ENCODE measurements at regions not wholly inside any gene's neighbourhood (a gene's known extent, or its start where the extent isn't known, plus 50 kb on each side); places are given as distances from the start of the nearest gene placed in this dataset.
"Not testable (repeated sequence)": the region's sequence is repeated elsewhere in the genome, so short reads cannot be mapped to it uniquely, and the experiment has no call there.

DNA sequence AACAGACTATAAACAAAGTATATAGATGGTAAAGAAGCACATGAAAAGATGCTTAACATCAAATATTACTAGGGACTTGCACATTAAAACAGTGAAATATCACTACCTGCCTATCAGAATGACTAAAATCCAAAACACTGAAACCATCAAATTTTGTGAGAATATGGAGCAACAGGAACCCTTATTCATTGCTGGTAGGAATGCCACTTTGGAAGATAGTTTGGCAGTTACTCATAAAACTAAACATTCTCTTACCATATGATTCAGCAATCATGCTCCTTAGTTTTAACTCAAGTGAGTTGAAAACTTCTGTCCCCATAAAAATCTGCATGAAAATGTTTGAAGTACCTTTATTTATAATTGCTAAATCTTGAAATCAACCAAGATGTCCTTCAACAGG lies 297.6 kb downstream of the DAD1 start:
- DNase-seq = no peak

DNA sequence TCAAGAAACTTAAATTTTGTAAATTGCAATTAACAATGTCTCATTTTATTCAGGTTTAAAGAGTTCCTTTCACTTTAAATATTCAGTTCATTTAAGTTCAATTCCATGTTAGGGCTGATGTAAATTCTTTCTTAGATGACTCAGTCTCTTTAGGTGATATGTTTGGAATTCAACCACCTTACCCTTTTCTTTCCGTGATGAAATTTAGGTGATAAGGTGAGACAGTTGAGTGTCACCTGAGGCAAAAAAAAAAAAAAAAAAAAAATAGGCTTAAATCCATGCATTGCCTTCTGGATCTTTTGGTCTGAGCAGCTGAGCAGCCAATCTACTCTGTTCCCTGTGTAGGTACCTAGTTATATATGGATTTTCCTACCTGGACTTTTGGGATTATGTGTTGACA lies 299.5 kb downstream of the DAD1 start:
- DNase-seq = no peak

DNA sequence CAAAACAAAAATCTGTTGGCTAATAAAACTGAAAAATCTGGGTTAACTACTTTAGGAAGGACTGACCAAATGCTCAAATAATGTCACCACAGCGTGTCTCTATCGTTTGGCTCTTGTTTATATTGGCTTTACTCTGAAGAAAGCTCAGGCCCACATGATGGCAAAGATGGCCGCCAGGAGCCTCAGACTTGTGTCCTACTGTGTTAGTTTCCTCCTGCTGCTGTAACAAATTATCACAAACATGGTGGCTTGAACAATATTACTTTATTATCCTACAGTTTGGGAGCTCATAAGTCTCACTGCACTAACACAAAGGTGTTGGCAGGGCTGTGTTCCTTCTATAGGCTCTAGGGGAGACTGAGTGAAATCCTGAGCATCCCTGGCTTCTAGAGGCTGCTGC lies 303.0 kb downstream of the DAD1 start:
- DNase-seq = no peak

DNA sequence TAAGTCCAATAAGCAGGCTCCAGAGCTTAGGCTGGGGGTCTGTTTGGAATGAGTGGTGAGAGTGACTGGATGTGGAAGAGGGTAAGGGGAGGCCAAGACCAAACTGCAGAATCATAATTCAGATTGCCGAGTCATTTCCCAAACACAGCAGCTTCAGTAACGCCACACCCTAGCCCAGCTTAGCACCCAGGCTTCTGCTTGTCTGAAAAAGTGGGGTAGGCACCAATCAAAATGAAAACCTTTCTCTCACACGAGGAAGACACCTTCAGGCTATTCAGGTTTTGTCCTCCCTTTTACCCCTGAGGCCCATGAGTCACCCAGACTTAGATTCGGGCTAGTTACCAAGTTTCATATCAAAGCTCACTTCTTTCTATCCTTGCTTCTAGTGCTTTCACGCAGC lies 306.1 kb downstream of the DAD1 start:
- no peak for DNase-seq

DNA sequence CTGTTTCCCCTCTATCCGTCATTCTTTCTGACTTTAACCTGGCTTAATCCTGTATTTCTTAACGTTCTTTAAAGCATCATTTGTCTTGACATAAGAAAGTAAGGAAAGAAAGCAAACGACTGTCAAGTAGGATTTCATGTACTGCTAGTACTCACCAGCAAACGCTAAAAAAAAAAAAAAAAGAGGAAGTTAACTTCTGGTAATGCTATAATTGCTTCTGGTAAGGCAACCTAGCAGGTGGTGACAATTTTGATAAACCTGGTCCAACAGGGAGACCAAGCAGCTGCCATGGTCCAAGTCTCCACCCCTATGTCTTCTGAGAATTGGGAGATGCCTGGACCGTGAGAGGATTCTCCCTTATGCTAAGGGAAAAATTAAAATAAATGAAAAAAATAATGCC lies 306.6 kb downstream of the DAD1 start:
- no peak for DNase-seq

DNA sequence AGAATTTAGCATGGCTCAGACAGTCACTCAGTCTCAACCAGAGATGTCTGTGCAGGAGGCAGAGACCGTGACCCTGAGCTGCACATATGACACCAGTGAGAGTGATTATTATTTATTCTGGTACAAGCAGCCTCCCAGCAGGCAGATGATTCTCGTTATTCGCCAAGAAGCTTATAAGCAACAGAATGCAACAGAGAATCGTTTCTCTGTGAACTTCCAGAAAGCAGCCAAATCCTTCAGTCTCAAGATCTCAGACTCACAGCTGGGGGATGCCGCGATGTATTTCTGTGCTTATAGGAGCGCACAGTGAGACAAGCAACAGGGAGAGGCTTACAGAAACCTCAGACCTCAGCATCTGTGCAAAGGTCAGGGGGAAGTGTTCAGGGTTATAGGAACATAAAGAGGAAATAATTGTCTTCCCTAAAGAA lies 307.6 kb downstream of the DAD1 start:
- DNase-seq = not testable (repeated sequence)

DNA sequence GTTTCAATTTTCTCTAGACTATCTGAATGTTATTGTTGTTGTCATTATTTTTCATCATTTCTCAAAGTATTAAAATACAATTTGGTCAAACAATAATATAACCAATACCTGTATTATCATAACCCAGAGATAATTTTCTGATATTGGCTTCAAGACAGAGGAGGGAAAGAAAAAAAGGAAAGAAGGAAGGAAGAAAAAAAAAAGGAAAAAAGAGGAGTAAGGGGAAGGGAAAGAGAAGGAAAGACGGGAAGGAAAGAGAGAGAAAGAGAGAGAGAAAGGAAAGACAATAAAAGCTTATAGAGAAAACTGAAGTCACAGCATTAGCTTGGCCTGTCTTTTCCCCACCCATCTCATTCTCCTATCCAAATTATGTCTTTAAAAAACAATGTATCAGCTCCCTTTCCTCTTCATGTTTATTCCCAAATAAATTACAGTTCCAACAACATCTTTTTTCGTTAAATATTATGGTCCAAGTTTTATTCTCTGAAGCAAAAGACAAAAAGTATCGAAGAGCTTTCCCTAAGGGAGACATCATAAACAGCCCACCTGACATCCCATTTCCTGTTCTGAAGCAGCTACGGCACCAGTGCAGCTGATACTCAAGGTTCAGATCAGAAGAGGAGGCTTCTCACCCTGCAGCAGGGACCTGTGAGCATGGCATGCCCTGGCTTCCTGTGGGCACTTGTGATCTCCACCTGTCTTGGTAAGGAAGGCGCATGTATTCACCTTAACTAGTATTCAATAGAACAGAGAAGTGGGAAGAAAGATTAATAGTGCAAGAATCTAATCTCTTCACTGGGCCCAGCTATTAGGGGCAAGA lies 308.3 kb downstream of the DAD1 start:
- DNase-seq = no peak

DNA sequence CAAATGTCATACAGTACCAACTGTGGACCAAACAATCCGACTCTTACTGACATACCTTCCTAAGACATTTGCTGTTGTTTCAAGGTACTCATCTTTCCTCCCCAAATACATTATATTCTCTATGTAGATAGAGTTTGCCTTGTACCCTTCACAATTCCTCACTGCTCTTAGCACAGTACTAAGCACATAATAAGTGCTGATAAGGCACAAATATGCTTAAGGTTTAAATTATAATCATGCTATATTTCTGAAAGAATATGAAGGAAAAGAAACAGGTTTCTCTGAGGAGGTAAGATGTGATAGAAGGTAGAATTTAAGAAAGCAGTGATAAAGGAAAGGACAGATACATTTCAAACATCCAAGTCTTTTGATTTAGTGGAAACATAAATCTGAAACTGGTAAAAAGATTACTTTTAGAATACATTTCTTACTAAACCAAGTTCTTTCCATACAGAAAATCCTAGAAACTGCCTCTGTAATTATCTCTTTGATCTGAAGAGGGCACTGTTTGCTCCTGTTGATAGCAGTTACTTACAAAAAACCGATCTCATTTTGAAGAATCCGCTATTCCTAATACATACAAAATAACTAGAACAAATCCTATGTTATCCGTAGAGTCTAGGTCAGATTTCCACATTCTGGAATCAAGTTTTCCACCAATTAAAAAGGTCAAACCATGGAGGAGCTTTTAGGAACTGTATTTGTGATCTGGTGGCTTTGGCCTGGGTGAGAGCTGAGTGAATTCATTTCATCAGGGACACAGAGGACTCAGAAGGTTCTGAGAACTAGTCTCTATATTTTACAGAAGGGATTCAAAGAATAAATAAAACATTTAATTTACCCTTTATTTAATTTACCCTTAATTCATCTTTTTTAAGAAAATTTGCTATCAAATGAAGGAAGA lies 311.9 kb downstream of the DAD1 start:
- DNase-seq = no peak

DNA sequence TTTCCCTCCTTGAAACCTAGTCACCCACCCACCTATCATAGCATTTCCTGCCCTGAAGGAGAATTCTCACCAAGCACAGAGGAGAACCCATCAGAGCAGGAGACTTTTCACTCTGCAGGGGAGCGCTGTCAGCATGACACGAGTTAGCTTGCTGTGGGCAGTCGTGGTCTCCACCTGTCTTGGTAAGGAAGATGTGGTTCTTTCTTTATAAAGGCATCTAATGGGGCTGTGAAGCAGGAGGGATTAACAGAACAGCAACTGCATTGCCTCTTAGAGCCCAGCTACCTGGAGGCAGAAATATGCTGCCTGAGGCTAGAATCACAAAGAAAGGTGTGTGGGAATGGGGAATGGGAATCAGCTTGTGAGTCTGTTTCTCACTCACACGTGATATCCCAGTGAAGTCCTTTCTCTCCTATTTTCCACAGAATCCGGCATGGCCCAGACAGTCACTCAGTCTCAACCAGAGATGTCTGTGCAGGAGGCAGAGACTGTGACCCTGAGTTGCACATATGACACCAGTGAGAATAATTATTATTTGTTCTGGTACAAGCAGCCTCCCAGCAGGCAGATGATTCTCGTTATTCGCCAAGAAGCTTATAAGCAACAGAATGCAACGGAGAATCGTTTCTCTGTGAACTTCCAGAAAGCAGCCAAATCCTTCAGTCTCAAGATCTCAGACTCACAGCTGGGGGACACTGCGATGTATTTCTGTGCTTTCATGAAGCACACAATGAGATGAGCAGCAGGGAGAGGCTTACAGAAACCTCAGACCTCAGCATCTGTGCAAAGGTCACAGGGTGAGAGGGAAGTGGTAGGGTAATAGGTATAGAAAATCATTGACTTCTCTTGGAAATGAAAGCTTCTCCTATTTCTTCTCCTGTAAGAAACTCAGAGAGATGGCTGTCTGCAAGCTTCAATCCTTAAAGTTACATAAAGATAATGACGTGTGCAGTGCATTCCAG lies 316.9 kb downstream of the DAD1 start:
- no peak for DNase-seq

DNA sequence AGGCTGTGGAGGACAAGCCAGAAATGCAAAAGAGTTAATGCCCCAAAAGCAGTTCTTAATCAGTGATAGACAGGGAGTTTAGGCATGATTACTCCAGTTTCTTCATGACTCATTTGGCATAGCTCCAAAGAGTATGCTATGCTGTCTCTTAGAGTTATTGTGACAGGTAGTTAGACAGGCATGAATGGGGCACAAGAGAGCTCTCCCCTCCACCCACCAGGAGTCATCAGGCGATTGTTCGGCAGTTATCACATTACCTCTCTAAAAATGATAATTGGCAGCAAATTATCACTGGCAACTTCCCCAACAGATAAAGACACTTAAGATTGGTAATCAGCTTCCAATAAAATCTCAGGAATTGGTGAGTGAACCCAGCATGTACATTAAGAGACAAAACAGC lies 320.1 kb downstream of the DAD1 start:
- no peak for DNase-seq

DNA sequence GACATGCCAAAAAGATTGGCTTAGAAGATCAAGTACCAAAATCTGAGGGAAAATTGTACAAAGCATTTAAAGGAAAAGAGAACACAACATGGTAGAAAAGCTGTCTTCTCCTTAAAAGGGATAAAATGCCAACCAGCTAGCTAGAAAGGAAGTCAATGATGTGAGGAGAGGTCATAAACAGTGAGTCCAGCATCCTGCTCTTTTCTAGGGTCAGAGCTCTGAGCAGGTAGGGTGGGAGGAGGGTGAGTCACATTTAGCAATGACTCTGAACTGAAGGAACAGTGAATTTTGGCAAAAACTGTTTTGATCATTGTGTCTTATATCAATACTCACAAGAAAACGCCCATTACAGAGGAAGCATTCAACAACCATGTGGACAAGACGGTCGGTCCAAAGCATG lies 322.3 kb downstream of the DAD1 start:
- no peak for DNase-seq

DNA sequence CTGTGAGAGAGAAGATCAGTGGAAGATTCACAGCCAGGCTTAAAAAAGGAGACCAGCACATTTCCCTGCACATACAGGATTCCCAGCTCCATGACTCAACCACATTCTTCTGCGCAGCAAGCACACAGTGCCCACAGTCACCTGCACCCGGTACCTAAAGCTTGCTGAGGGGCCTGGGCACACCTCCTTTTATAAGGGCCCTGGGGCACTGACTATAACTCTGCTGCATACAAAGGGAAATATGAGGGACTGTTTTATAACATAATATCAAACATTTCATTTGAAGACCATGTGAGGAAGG lies 322.9 kb downstream of the DAD1 start:
- DNase-seq = no peak

DNA sequence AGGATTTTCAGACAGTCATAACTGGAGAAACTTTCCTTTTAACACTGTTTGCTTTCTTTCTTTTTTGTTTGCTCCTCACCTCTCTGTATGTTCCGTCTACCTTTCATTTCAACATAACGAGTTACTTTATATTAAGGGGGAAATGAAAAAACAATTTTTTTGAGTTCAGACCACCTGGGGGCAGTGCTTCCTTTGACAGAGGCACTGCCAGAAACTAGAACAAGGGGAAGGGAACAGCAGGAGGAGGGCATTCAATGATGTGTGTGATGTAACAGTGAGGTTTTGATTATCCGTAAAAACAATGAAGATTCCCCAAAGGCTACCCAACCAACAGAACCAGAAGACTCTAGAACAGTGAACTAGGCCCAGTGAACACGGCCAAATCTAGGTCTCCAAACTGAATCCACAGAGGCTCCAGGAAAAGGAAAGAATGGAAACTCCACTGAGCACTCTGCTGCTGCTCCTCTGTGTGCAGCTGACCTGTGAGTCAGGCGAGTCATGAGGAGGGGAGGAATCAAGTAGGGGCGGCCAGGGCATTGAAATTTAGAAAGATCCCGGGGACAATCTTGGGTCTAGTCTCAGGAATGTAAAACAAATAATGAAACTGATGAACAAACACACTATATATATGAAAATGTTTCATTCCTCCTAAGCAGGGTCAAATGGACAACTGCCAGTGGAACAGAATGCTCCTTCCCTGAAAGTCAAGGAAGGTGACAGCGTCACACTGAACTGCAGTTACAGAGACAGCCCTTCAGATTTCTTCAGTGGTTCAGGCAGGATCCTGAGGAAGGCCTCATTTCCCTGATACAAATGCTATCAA lies 323.5 kb downstream of the DAD1 start:
- DNase-seq = no peak

DNA sequence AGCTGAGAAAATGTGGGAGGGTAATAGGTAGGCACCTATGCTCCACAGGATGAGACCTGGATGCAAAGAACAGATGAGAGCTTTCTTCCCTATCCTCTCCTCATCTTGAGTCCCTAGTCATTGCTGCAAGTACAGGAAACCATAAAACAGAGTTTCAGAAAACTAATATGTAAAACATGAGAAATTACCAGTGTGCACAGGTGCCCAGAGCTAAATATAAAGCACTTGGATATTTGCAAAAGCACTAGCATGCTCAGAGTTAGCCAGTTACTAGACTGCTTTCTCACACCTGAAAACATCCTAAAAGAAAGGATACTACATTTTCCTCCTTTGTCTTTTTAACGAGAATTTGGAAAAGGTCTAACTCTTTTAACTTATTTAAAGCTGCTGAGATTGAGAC lies 324.3 kb downstream of the DAD1 start:
- no peak for DNase-seq

DNA sequence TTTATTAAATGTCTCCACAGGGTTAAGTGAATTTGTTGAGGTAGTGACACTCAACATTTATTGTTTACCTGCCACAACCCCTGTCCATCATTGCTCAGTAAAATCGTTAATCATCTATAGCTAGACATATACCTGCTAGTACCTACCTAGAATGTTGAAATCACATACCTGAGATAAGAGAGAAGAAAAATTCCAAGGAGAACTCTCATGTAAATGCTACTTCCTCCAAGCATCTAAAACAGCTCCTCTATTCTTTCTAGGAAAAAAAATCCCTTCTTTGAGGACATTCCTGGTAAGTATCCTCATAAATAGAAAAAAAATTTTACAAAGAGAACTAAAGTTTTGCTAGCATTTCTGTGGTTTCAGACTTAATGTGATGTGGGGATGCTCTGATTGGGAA lies 325.1 kb downstream of the DAD1 start:
- no peak for DNase-seq

DNA sequence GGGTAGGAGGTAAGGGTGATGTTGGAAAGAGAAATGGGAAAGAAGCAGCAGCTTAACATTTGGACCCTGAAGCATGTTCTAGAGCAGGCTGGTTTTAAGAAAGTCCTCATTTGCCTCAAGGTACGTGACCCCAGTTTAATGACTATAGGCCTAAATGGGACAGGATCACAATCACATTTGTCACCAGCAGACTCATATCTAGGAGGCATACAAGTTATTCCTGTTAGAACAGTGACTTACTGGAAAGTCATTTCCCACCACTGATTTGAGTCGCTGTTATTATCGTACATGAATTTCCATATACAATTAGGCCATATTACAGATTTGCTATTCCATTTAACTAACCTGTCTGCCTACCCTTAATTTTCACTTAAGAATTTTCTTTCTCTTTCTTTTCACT lies 326.1 kb downstream of the DAD1 start:
- no peak for DNase-seq

DNA sequence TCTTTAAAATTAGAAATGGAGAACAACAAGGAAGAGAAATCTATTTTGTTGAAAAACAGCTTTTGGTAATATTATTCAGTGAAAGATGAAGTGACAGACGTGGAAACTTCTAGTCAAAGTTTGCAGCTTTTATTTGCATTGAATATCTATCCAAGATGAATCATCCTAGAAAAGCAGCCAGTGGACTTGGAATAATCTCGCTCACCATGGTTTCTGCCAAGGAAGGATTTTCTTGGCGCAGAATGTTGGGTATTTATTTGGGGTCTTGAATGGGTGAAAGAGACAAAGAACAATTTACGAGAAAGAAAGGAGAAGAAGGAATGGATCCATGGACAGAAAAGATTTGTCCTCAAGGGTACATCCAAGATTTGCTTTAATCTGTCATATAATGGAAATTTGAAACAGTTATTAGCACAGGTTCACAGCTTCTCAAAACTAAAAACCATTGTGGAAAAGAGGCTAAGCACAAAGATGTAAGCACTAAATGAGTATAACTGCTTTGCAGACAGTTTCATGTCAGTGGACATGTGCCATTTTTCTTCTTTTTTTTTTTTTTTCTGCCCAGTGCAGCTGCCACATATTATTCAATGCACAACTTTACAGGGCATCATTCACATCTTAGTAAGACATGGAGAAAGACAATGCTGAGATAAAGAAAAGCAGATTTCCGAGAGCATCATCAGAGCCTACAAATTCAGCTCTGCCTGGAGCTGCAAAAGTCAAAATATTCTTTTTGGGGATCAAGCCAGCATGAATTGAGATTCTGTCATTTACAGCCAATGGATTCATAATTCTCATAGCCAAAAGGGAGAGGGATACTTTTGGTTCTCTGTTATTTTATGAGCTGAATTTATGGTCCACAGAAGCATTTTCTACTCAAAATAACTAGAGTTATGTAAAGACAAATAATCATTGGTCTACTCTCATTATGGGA lies 333.7 kb downstream of the DAD1 start:
- no peak for DNase-seq

DNA sequence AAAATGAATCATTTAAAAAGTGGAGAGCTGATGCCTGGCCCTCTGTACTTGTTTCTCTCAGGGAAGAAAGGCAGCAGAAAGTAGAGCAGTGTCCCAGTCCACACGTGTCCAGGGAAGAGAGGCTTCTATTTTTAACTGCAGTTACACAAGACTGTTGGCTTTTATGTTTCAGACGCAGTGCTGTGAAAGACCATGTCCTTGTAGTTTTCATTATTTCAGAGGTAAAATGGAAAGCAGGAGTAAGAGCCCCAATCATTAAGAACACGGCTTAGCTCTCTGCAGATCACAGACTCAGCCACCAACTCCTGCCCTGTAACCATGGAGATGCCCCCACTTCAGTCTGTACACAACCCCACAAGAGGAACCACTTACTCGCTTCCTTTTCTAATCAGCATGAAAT lies 336.3 kb downstream of the DAD1 start:
- DNase-seq = no peak

DNA sequence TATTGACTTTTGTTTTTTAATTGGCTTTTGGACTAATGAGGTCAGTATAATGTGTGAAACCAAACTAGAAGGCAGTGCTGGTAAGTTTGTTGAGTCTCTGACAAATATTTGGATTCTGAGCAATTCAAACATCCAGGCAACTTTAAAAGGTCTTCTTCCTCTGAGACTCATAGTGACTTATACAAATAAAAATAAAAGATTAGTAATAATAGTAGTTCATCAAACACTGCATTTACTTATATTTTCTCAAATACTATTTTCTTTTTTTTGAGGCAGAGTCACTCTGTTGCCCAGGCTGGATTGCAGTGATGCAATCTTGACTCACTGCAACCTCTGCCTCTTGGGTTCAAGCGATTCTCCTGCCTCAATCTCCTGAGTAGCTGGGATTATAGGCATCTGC lies 337.9 kb downstream of the DAD1 start:
- DNase-seq = no peak

DNA sequence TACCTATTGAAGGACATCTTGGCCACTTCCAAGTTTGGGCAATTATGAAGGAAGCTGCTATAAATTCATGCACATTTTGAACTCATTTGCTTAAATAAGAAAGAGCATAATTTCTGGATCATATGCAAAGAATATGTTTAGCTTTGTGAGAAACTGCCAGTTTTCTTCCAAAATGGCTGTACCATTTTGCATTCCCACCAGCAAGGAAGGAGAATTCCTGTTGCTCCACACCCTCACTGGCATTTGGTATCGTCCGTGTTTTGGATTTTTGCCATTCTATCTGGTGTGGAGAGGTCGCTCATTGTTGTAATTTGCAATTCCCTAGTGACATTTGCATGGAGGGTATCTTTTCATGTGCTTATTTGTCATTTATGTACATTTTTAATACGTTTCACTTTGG lies 339.3 kb downstream of the DAD1 start:
- DNase-seq = no peak

Measured in right kidney (tissue), 1 donor.